Osteocyte (in vitro differentiated cells): ENCODE measurements at regions not wholly inside any gene's neighbourhood (a gene's known extent, or its start where the extent isn't known, plus 50 kb on each side); places are given as distances from the start of the nearest gene placed in this dataset.

ENCODE experiments used
- DNase-seq: peaks from one replicate; pipeline ENCODE4 v3.0.0; 2021; ENCODE audit warnings: mixed read lengths; ENCODE audit not compliant: unreplicated experiment; ENCODE audit errors: extremely low spot score
- H3K27ac Mint-ChIP-seq: one replicate; pipeline ENCODE4 v1.8.0; 2021; ENCODE audit warnings: mild to moderate bottlenecking, mixed read lengths; ENCODE audit not compliant: unreplicated experiment
- H3K27me3 Mint-ChIP-seq: one replicate; pipeline ENCODE4 v1.8.0; 2021; ENCODE audit warnings: mixed read lengths; ENCODE audit not compliant: unreplicated experiment
- H3K36me3 Mint-ChIP-seq: one replicate; pipeline ENCODE4 v1.8.0; 2021; ENCODE audit warnings: mixed read lengths; ENCODE audit not compliant: unreplicated experiment
- H3K4me1 Mint-ChIP-seq: one replicate; pipeline ENCODE4 v1.8.0; 2021; ENCODE audit warnings: mixed read lengths; ENCODE audit not compliant: unreplicated experiment
- H3K4me3 Mint-ChIP-seq: one replicate; pipeline ENCODE4 v1.8.0; 2021; ENCODE audit warnings: mild to moderate bottlenecking, moderate library complexity, mixed read lengths; ENCODE audit not compliant: unreplicated experiment
- H3K9me3 Mint-ChIP-seq: one replicate; pipeline ENCODE4 v1.8.0; 2021; ENCODE audit warnings: mixed read lengths; ENCODE audit not compliant: unreplicated experiment
- TF ChIP-seq, protein P1 (sequence below): fragments of 200-600 bp; sonication (generic); IDR thresholded peaks from 2 replicates; pipeline ENCODE4 v1.5.0; 2021; ENCODE audit warnings: antibody characterized with exemption, mild to moderate bottlenecking, moderate library complexity

GRCh38 chr5:124651663-124652513 is 94.6 kb downstream of the ZNF608 start:
- Mint-ChIP-seq H3K27ac (peak overlapping the region; percentile 83), H3K4me3 (peak overlapping the region; percentile 69), H3K9me3 (no peaks in the 10 kb centered on the region), H3K4me1 (peaks cover 4% of the 10 kb centered on the region), H3K27me3 (no peaks in the 10 kb centered on the region), H3K36me3 (peaks cover 20% of the 10 kb centered on the region)
- DNase-seq, result peak; percentile 90
- TF ChIP-seq, protein P1, sequence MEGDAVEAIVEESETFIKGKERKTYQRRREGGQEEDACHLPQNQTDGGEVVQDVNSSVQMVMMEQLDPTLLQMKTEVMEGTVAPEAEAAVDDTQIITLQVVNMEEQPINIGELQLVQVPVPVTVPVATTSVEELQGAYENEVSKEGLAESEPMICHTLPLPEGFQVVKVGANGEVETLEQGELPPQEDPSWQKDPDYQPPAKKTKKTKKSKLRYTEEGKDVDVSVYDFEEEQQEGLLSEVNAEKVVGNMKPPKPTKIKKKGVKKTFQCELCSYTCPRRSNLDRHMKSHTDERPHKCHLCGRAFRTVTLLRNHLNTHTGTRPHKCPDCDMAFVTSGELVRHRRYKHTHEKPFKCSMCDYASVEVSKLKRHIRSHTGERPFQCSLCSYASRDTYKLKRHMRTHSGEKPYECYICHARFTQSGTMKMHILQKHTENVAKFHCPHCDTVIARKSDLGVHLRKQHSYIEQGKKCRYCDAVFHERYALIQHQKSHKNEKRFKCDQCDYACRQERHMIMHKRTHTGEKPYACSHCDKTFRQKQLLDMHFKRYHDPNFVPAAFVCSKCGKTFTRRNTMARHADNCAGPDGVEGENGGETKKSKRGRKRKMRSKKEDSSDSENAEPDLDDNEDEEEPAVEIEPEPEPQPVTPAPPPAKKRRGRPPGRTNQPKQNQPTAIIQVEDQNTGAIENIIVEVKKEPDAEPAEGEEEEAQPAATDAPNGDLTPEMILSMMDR, result no peak

GRCh38 chr5:124650951-124651662 is 95.3 kb downstream of the ZNF608 start:
- no peak for DNase-seq
- no peaks in the 10 kb centered on the region for H3K9me3 Mint-ChIP-seq
- H3K27me3 Mint-ChIP-seq, result no peaks in the 10 kb centered on the region
- peak overlapping the region; percentile 83 for H3K27ac Mint-ChIP-seq
- H3K4me3 Mint-ChIP-seq, result peak overlapping the region; percentile 69
- peaks cover 27% of the 10 kb centered on the region for H3K36me3 Mint-ChIP-seq
- peaks cover 4% of the 10 kb centered on the region for H3K4me1 Mint-ChIP-seq
- TF ChIP-seq, protein P1, result no peak

GRCh38 chr5:124650147-124650561 is 96.3 kb downstream of the ZNF608 start:
- Mint-ChIP-seq H3K27me3 (no peaks in the 10 kb centered on the region), H3K4me3 (peak overlapping the region; percentile 22), H3K4me1 (peaks cover 4% of the 10 kb centered on the region), H3K36me3 (peaks cover 32% of the 10 kb centered on the region), H3K27ac (peak overlapping the region; percentile 83), H3K9me3 (no peaks in the 10 kb centered on the region)
- TF ChIP-seq, protein P1, result no peak
- no peak for DNase-seq

GRCh38 chr5:124649491-124650146 is 96.8 kb downstream of the ZNF608 start:
- H3K4me3 Mint-ChIP-seq, result peak overlapping the region; percentile 22
- peaks cover 32% of the 10 kb centered on the region for H3K36me3 Mint-ChIP-seq
- TF ChIP-seq, protein P1, result no peak
- no peak for DNase-seq
- H3K27me3 Mint-ChIP-seq, result no peaks in the 10 kb centered on the region
- H3K27ac Mint-ChIP-seq, result peak overlapping the region; percentile 83
- H3K9me3 Mint-ChIP-seq, result no peaks in the 10 kb centered on the region
- H3K4me1 Mint-ChIP-seq, result peaks cover 4% of the 10 kb centered on the region
